Stimulated activated CD4-positive, alpha-beta T cell treated with anti-CD3 and anti-CD28 coated beads, Interleukin-1b, Interleukin-23, amount 100 ng/mL, for 1 hour (primary cell): ENCODE measurements at regions not wholly inside any gene's neighbourhood (a gene's known extent, or its start where the extent isn't known, plus 50 kb on each side); places are given as distances from the start of the nearest gene placed in this dataset.

Experiments used
- DNase-seq, 2 donors: peaks; one replicate each; pipeline ENCODE4 v3.0.0-alpha.2; 2020; ENCODE audit warnings: low read depth in 2 of 2

DNA sequence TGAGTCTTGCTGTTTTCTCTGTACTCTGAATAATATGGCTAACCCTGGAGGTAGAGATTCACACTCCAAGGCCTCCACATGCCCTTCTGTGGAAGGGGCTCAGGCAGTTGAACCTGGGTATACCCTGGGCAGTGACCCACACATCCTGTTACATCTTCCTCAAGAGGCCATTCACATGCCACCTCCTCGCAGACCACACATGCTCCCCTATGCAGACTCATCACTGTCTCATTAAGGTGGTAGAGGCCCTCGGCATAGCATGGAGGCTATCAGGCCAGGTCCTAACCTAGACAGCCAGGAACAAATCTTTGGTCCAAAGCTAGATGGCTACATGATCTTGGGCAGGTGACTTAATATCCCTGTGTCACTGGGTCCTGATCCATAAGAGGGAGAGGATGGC lies 363.9 kb upstream of the ZNF507 start:
- DNase-seq: no peak

DNA sequence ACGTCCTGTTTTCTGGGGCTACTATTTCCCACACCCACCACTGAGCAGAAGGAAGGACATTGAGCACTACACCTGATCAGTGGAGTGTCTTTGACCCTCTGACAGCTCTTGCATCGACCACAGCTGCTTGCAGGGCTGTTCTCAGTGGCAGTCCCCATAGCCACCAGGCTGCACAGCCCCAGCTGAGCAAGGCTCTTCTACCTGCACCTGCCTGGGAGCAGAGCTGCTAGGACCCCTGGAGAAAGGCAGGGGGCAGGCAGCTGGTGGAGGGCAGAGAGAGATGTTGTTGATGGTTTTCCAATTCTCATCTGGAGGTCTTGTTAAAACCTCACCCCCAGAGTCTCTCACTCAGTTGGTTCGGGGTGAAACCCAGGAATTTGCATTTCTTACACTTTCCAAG lies 361.8 kb upstream of the ZNF507 start:
- no peak for DNase-seq

GRCh38 chr19:31985001-31985605 lies 360.3 kb upstream of the ZNF507 start:
- no peak for DNase-seq

DNA sequence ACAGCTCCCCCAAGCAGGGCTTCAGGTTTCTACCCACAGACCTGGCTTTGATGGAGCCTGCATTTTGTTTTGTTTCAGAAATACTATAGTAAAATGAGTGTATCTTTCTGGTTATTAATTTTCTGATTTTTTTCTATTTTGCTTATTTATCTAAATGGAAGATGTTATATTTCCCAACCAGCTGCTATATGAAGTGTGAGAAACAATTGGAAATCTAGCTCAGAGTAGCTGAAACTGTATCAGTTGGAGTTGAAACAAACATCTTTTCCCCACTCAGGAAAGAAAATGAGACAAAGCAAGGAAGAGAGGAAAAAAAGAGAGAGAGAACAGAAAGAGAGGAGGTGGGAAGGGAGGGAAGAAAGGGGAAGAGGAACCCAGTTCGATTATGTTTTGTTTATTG lies 358.5 kb upstream of the ZNF507 start:
- DNase-seq: no peak

- DNase-seq: no peak
Observed at GRCh38 chr19:31988256-31988655, 357.2 kb upstream of the ZNF507 start.

GRCh38 chr19:31991984-31992655 lies 353.3 kb upstream of the ZNF507 start:
- no peak for DNase-seq

DNA sequence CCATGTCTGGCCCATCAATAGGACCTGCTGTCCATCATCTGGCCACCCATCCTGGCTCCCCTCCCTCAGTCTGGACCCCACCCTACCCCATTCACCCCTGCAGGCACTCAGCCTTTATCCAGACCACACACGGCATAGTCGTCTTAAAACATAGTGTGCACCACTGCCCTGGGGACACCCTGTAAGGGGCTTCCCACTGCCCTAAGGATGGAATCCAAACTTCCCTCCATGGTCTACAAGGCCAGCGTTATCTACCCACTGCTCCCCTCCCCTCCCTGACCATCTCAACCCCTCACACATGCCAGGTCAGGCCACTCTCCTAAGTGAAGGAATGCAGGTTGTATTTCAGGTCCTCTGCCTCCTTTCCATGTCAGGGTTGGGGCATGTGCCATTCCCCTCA lies 352.7 kb upstream of the ZNF507 start:
- no peak for DNase-seq

GRCh38 chr19:31995546-31995945 lies 349.9 kb upstream of the ZNF507 start:
- no peak for DNase-seq

DNA sequence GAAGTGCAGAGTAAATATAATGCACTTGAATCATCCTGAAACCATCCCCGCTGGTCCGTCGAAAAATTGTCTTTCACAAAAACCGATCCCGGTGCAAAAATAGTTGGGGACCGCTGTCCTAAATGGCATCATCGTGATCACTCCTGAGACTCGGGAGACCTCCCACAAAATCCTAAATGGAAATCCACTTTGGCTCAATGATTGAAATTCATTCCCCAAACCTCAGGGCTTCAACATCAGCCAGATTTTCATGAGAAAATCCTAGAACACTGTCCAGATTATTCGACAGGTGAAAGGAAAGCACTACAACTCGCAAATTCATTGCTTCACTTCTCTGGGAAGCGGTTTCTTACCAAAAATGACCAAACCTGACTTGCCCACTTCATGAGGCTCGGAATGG lies 335.3 kb upstream of the ZNF507 start:
- DNase-seq: no peak

DNA sequence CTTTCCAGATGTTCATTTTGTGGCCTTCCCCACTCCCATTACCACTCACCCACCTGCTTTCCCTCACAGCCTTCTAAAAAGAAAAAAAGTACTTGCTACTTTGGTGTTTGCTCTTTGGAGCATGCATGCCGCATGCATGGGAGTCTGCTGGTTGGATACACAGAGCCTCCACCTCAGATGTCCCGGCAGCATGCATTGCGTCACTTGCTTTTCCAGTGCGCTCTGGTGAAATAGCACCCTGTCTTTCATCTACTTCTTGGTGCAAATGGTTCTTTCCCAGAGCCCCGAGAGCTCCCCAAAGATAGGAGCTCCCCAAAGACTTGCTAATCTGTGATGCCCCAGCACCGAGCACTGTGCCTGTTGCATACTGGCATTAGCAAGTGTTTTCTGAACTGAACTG lies 333.2 kb upstream of the ZNF507 start:
- no peak for DNase-seq

- no peak for DNase-seq
Observed at GRCh38 chr19:32012886-32013631, 332.4 kb upstream of the ZNF507 start.

GRCh38 chr19:32017176-32017953 lies 328.0 kb upstream of the ZNF507 start:
- DNase-seq: no peak

- no peak for DNase-seq
Observed at GRCh38 chr19:32018014-32018413, 327.4 kb upstream of the ZNF507 start.

GRCh38 chr19:32020538-32020937 lies 324.9 kb upstream of the ZNF507 start:
- DNase-seq: no peak

GRCh38 chr19:32022044-32022640 lies 323.3 kb upstream of the ZNF507 start:
- DNase-seq: no peak

- no peak for DNase-seq
Observed at GRCh38 chr19:32022731-32023563, 322.5 kb upstream of the ZNF507 start.

- DNase-seq: no peak
Observed at GRCh38 chr19:32023564-32023832, 321.9 kb upstream of the ZNF507 start.

- DNase-seq: no peak
Observed at GRCh38 chr19:32029235-32029634, 316.2 kb upstream of the ZNF507 start.

DNA sequence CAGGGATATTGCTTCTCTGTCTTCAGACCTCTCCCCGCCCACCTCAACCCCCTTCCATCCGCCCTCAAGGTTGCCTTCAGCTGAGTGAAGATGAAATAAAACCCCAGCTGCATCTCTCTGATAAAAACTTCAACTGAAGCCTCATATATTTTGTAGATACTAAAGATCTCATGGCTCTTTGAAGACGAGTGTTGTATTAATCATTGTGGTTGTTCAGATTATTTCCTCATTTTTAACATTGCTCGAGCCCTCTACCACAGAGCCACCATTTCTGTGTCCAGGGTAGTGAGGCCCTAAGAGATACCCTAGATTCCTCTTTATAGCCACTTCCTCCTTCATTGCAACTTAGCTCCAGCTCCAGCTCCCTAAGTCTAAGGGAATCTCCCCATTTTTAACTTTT lies 312.8 kb upstream of the ZNF507 start:
- no peak for DNase-seq

DNA sequence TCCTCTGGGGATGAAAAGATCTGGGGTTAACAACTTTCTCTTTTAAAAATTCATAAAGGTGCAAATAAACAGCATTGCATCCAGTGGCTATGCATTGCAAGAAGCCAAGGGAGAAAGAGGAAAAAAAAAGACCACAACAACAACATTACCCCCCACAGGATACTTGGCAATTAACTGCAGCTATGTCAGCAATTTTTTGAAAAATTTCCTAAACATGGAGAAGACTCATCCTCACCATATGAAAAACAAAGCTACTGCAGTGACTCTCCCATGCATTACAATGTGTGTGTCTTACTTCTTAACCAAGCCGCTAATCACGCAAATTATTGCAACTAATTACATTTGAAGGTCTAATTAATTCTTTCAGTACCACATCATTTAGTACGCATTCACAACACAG lies 309.8 kb upstream of the ZNF507 start:
- no peak for DNase-seq
